ENCODE measurements at regions not wholly inside any gene's neighbourhood (a gene's known extent, or its start where the extent isn't known, plus 50 kb on each side); places are given as distances from the start of the nearest gene placed in this dataset.

DNA sequence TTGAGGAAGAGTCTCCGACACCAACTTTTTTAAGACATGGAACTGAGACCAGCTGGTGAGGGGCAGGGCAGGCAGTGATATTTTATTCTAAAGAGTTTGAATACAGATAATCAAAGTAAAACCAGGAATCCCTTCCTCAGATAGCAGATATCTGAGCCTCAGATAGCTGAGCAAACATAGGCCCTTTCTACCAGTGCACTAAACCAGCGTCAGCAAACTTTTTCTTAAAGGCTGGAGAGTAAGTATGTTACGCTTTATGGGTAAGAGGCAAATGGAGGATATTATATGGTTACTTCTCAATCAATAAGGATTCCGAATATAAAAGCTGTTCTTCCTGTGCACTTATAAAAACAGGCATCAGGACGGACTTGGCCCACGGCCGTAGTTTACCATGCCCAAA lies 73.9 kb downstream of the WNT5A start:
- DNase-seq = no peak
- Histone ChIP-seq H3K4me1 (no peaks in the 10 kb centered on the region), H3K9me3 (no peaks in the 10 kb centered on the region), H3K4me3 (no peak overlapping the region), H3K27ac (no peak overlapping the region), H3K27me3 (no peaks in the 10 kb centered on the region), H3K36me3 (no peaks in the 10 kb centered on the region)
- intact Hi-C loops (cut with DNase I; ENCODE audit: low total_unique reads) = no loop called here
- TF ChIP-seq, protein P1, sequence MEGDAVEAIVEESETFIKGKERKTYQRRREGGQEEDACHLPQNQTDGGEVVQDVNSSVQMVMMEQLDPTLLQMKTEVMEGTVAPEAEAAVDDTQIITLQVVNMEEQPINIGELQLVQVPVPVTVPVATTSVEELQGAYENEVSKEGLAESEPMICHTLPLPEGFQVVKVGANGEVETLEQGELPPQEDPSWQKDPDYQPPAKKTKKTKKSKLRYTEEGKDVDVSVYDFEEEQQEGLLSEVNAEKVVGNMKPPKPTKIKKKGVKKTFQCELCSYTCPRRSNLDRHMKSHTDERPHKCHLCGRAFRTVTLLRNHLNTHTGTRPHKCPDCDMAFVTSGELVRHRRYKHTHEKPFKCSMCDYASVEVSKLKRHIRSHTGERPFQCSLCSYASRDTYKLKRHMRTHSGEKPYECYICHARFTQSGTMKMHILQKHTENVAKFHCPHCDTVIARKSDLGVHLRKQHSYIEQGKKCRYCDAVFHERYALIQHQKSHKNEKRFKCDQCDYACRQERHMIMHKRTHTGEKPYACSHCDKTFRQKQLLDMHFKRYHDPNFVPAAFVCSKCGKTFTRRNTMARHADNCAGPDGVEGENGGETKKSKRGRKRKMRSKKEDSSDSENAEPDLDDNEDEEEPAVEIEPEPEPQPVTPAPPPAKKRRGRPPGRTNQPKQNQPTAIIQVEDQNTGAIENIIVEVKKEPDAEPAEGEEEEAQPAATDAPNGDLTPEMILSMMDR (IDR thresholded peaks at IDR 0.05) = no peak

DNA sequence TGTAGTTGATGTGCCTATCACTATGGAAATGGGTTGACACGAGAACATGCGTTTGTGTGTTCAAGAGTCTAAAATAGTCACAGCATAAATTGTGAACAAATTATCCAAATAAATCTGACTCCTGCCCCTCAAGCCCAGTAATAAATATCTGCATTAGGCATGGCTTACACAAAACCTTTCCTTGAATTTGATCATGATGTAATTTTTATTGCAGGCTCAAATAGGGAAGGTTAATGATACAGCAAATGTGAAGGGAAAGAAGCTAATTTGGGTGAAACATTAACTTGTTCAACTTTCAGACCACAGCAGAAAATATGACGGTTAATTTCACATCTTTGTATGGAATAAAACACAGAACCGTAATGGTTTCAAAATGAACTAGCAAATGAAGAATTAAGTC lies 74.6 kb downstream of the WNT5A start:
- no peaks in the 10 kb centered on the region for H3K36me3 ChIP-seq
- intact Hi-C loops (cut with DNase I; ENCODE audit: low total_unique reads) = no loop called here
- no peak overlapping the region for H3K4me3 ChIP-seq
- DNase-seq = no peak
- no peak overlapping the region for H3K27ac ChIP-seq
- no peaks in the 10 kb centered on the region for H3K9me3 ChIP-seq
- TF ChIP-seq, protein P1 (IDR thresholded peaks at IDR 0.05) = no peak
- no peaks in the 10 kb centered on the region for H3K27me3 ChIP-seq
- no peaks in the 10 kb centered on the region for H3K4me1 ChIP-seq

DNA sequence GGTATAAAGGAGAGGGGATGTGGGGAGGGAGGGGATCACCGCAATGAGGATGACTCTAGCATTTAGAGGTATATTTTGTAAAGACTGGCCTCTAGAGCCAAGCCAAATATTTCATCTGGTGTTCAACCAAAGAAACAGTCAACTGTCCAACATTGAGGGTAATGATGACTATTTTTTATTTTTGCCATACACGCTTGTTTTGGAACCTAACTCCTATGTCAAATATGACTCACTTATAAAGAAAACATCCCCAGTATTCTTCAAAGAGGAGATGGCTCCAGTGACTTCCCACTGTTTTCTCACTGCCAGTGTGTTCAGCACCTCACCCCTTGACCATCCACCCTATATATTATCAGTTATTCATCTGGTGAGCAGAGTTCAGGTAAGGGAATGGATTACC lies 77.3 kb downstream of the WNT5A start:
- no peaks in the 10 kb centered on the region for H3K4me1 ChIP-seq
- H3K27ac ChIP-seq = no peak overlapping the region
- peaks cover 0 to 6% (median 0%) of the 10 kb centered on the region in 3 donors for H3K9me3 ChIP-seq
- no peak for DNase-seq
- H3K4me3 ChIP-seq = no peak overlapping the region
- H3K27me3 ChIP-seq = no peaks in the 10 kb centered on the region
- intact Hi-C loops (cut with DNase I; ENCODE audit: low total_unique reads) = no loop called here
- no peaks in the 10 kb centered on the region for H3K36me3 ChIP-seq
- TF ChIP-seq, protein P1 (IDR thresholded peaks at IDR 0.05) = no peak

DNA sequence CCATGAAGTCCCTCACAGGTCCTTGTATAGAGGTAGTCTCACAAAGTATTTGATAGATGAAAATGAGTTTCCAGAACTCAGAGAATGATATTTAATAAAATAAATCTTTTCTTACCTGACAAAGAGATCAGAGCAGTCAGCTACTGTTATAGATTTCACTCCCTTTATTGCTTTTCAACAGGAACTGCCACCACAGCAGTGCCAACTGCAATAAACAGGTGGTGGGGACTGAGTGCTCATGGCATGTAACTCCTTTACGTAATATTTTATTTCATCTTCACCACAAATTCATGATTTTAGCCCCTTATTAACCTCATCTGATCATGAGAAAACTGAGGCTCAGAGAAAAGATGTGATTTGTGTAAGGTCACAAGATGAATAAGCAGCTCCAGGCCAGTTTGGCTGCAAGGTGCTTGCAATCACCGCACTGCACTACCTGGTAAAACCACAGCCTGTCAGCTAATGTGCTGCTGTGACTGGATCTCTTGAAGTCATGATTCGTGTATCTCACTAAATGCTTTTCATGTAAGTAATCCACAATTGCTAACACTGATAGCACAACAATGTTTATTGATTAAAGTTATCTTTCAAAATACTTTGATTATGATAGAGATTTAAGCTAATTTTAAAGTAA lies 78.8 kb downstream of the WNT5A start:
- TF ChIP-seq, protein P1 (IDR thresholded peaks at IDR 0.05) = no peak
- DNase-seq = no peak
- Histone ChIP-seq H3K4me3 (no peak overlapping the region), H3K27ac (no peak overlapping the region), H3K27me3 (no peaks in the 10 kb centered on the region), H3K4me1 (no peaks in the 10 kb centered on the region), H3K9me3 (peaks cover 0 to 6% (median 0%) of the 10 kb centered on the region in 3 donors), H3K36me3 (no peaks in the 10 kb centered on the region)
- intact Hi-C loops (cut with DNase I; ENCODE audit: low total_unique reads) = no loop called here

DNA sequence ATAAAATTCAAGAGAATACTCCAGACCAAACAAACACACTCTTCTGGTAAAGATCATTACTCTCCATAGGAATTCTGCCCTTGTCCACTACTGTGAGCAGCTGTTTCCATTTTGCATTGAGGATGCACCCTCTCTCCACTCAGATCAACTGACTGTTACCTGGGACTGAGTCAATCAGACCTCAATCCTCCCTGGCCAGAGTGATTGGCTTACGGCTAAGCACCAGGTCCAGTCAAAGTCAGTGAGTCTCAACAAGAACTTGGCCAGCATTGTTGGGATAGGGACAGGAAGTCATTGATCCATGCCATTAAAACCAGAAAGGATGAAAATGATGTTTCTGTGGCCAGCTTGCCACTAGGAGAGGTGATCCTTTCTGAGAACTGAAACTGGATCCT lies 79.7 kb downstream of the WNT5A start:
- DNase-seq = no peak
- Histone ChIP-seq H3K27me3 (no peaks in the 10 kb centered on the region), H3K4me3 (no peak overlapping the region), H3K36me3 (no peaks in the 10 kb centered on the region), H3K9me3 (peaks cover 0 to 6% (median 0%) of the 10 kb centered on the region in 3 donors), H3K4me1 (no peaks in the 10 kb centered on the region), H3K27ac (no peak overlapping the region)
- intact Hi-C loops (cut with DNase I; ENCODE audit: low total_unique reads) = no loop called here
- TF ChIP-seq, protein P1 (IDR thresholded peaks at IDR 0.05) = no peak
